ENCODE measurements at regions not wholly inside any gene's neighbourhood (a gene's known extent, or its start where the extent isn't known, plus 50 kb on each side); places are given as distances from the start of the nearest gene placed in this dataset.
A peak's percentile ranks its signal among the peaks of the same experiment; 100 is the strongest.

GRCh38 chr9:129383561-129384490 is 205.8 kb upstream of the IER5L start:
- Histone ChIP-seq H3K27ac (ENCODE audit: low read depth in 2 of 2, low read length in 2 of 2) (peak overlapping the region; percentile 92 to 93), H3K4me1 (ENCODE audit: control insufficient read depth in 2 of 2, insufficient read depth in 2 of 2, low read length in 2 of 2) (peaks cover 11 to 15% of the 10 kb centered on the region in 2 donors), H3K36me3 (ENCODE audit: control insufficient read depth in 2 of 2, insufficient read depth in 2 of 2, low read length in 2 of 2) (no peaks in the 10 kb centered on the region), H3K9me3 (ENCODE audit: control insufficient read depth in 2 of 2, low read length in 2 of 2) (no peaks in the 10 kb centered on the region), H3K27me3 (ENCODE audit: control insufficient read depth in 2 of 2, insufficient read depth in 2 of 2, low read length in 2 of 2) (no peaks in the 10 kb centered on the region), H3K4me3 (ENCODE audit: low read length in 2 of 2) (peak overlapping the region; percentile 67 to 71), H3K9ac (ENCODE audit: low read depth in 1 of 2, low read length in 2 of 2) (peak overlapping the region; percentile 77 to 80)

GRCh38 chr9:129383019-129383560 is 205.0 kb upstream of the IER5L start:
- no peaks in the 10 kb centered on the region for H3K36me3 ChIP-seq (ENCODE audit: control insufficient read depth in 2 of 2, insufficient read depth in 2 of 2, low read length in 2 of 2)
- H3K27ac ChIP-seq (ENCODE audit: low read depth in 2 of 2, low read length in 2 of 2) = peak overlapping the region; percentile 92 to 93
- H3K4me1 ChIP-seq (ENCODE audit: control insufficient read depth in 2 of 2, insufficient read depth in 2 of 2, low read length in 2 of 2) = peaks cover 11 to 15% of the 10 kb centered on the region in 2 donors
- no peaks in the 10 kb centered on the region for H3K9me3 ChIP-seq (ENCODE audit: control insufficient read depth in 2 of 2, low read length in 2 of 2)
- H3K4me3 ChIP-seq (ENCODE audit: low read length in 2 of 2) = peak overlapping the region; percentile 67 to 71
- peak overlapping the region; percentile 77 to 80 for H3K9ac ChIP-seq (ENCODE audit: low read depth in 1 of 2, low read length in 2 of 2)
- no peaks in the 10 kb centered on the region for H3K27me3 ChIP-seq (ENCODE audit: control insufficient read depth in 2 of 2, insufficient read depth in 2 of 2, low read length in 2 of 2)

GRCh38 chr9:129382281-129383018 is 204.4 kb upstream of the IER5L start:
- peaks cover 11 to 15% of the 10 kb centered on the region in 2 donors for H3K4me1 ChIP-seq (ENCODE audit: control insufficient read depth in 2 of 2, insufficient read depth in 2 of 2, low read length in 2 of 2)
- H3K36me3 ChIP-seq (ENCODE audit: control insufficient read depth in 2 of 2, insufficient read depth in 2 of 2, low read length in 2 of 2) = no peaks in the 10 kb centered on the region
- no peaks in the 10 kb centered on the region for H3K27me3 ChIP-seq (ENCODE audit: control insufficient read depth in 2 of 2, insufficient read depth in 2 of 2, low read length in 2 of 2)
- H3K9ac ChIP-seq (ENCODE audit: low read depth in 1 of 2, low read length in 2 of 2) = peak overlapping the region; percentile 68 to 80
- peak overlapping the region; percentile 92 to 93 for H3K27ac ChIP-seq (ENCODE audit: low read depth in 2 of 2, low read length in 2 of 2)
- H3K4me3 ChIP-seq (ENCODE audit: low read length in 2 of 2) = peak overlapping the region; percentile 67 to 71
- no peaks in the 10 kb centered on the region for H3K9me3 ChIP-seq (ENCODE audit: control insufficient read depth in 2 of 2, low read length in 2 of 2)

GRCh38 chr9:129381481-129381957 is 203.5 kb upstream of the IER5L start:
- Histone ChIP-seq H3K27ac (ENCODE audit: low read depth in 2 of 2, low read length in 2 of 2) (no peak overlapping the region), H3K36me3 (ENCODE audit: control insufficient read depth in 2 of 2, insufficient read depth in 2 of 2, low read length in 2 of 2) (no peaks in the 10 kb centered on the region), H3K4me3 (ENCODE audit: low read length in 2 of 2) (no peak overlapping the region), H3K9ac (ENCODE audit: low read depth in 1 of 2, low read length in 2 of 2) (no peak overlapping the region), H3K27me3 (ENCODE audit: control insufficient read depth in 2 of 2, insufficient read depth in 2 of 2, low read length in 2 of 2) (no peaks in the 10 kb centered on the region), H3K4me1 (ENCODE audit: control insufficient read depth in 2 of 2, insufficient read depth in 2 of 2, low read length in 2 of 2) (peaks cover 11 to 15% of the 10 kb centered on the region in 2 donors), H3K9me3 (ENCODE audit: control insufficient read depth in 2 of 2, low read length in 2 of 2) (no peaks in the 10 kb centered on the region)

GRCh38 chr9:129380961-129381401 is 202.9 kb upstream of the IER5L start:
- H3K9me3 ChIP-seq (ENCODE audit: control insufficient read depth in 2 of 2, low read length in 2 of 2) = no peaks in the 10 kb centered on the region
- peaks cover 11 to 15% of the 10 kb centered on the region in 2 donors for H3K4me1 ChIP-seq (ENCODE audit: control insufficient read depth in 2 of 2, insufficient read depth in 2 of 2, low read length in 2 of 2)
- H3K27me3 ChIP-seq (ENCODE audit: control insufficient read depth in 2 of 2, insufficient read depth in 2 of 2, low read length in 2 of 2) = no peaks in the 10 kb centered on the region
- H3K9ac ChIP-seq (ENCODE audit: low read depth in 1 of 2, low read length in 2 of 2) = no peak overlapping the region
- H3K27ac ChIP-seq (ENCODE audit: low read depth in 2 of 2, low read length in 2 of 2) = no peak overlapping the region
- H3K4me3 ChIP-seq (ENCODE audit: low read length in 2 of 2) = no peak overlapping the region
- H3K36me3 ChIP-seq (ENCODE audit: control insufficient read depth in 2 of 2, insufficient read depth in 2 of 2, low read length in 2 of 2) = no peaks in the 10 kb centered on the region

GRCh38 chr9:129379886-129380285 is 201.8 kb upstream of the IER5L start:
- Histone ChIP-seq H3K9ac (ENCODE audit: low read depth in 1 of 2, low read length in 2 of 2) (no peak overlapping the region), H3K9me3 (ENCODE audit: control insufficient read depth in 2 of 2, low read length in 2 of 2) (no peaks in the 10 kb centered on the region), H3K4me3 (ENCODE audit: low read length in 2 of 2) (no peak overlapping the region), H3K27ac (ENCODE audit: low read depth in 2 of 2, low read length in 2 of 2) (no peak overlapping the region), H3K4me1 (ENCODE audit: control insufficient read depth in 2 of 2, insufficient read depth in 2 of 2, low read length in 2 of 2) (peaks cover 11 to 15% of the 10 kb centered on the region in 2 donors), H3K36me3 (ENCODE audit: control insufficient read depth in 2 of 2, insufficient read depth in 2 of 2, low read length in 2 of 2) (no peaks in the 10 kb centered on the region), H3K27me3 (ENCODE audit: control insufficient read depth in 2 of 2, insufficient read depth in 2 of 2, low read length in 2 of 2) (no peaks in the 10 kb centered on the region)

- H3K9me3 ChIP-seq (ENCODE audit: control insufficient read depth in 2 of 2, low read length in 2 of 2) = no peaks in the 10 kb centered on the region
- H3K27me3 ChIP-seq (ENCODE audit: control insufficient read depth in 2 of 2, insufficient read depth in 2 of 2, low read length in 2 of 2) = no peaks in the 10 kb centered on the region
- H3K36me3 ChIP-seq (ENCODE audit: control insufficient read depth in 2 of 2, insufficient read depth in 2 of 2, low read length in 2 of 2) = no peaks in the 10 kb centered on the region
- H3K4me3 ChIP-seq (ENCODE audit: low read length in 2 of 2) = no peak overlapping the region
- H3K4me1 ChIP-seq (ENCODE audit: control insufficient read depth in 2 of 2, insufficient read depth in 2 of 2, low read length in 2 of 2) = peaks cover 11 to 15% of the 10 kb centered on the region in 2 donors
- H3K9ac ChIP-seq (ENCODE audit: low read depth in 1 of 2, low read length in 2 of 2) = no peak overlapping the region
- no peak overlapping the region for H3K27ac ChIP-seq (ENCODE audit: low read depth in 2 of 2, low read length in 2 of 2)
Measured at GRCh38 chr9:129379181-129379836, 201.2 kb upstream of the IER5L start.

- Histone ChIP-seq H3K27me3 (ENCODE audit: control insufficient read depth in 2 of 2, insufficient read depth in 2 of 2, low read length in 2 of 2) (no peaks in the 10 kb centered on the region), H3K4me3 (ENCODE audit: low read length in 2 of 2) (no peak overlapping the region), H3K36me3 (ENCODE audit: control insufficient read depth in 2 of 2, insufficient read depth in 2 of 2, low read length in 2 of 2) (no peaks in the 10 kb centered on the region), H3K27ac (ENCODE audit: low read depth in 2 of 2, low read length in 2 of 2) (no peak overlapping the region), H3K9ac (ENCODE audit: low read depth in 1 of 2, low read length in 2 of 2) (no peak overlapping the region), H3K9me3 (ENCODE audit: control insufficient read depth in 2 of 2, low read length in 2 of 2) (no peaks in the 10 kb centered on the region), H3K4me1 (ENCODE audit: control insufficient read depth in 2 of 2, insufficient read depth in 2 of 2, low read length in 2 of 2) (peaks cover 7 to 11% of the 10 kb centered on the region in 2 donors)
Measured at GRCh38 chr9:129377931-129378661, 200.0 kb upstream of the IER5L start.

GRCh38 chr9:129377181-129377580 is 199.1 kb upstream of the IER5L start:
- H3K9me3 ChIP-seq (ENCODE audit: control insufficient read depth in 2 of 2, low read length in 2 of 2) = no peaks in the 10 kb centered on the region
- H3K4me1 ChIP-seq (ENCODE audit: control insufficient read depth in 2 of 2, insufficient read depth in 2 of 2, low read length in 2 of 2) = peaks cover under 1 to 1% of the 10 kb centered on the region in 2 donors
- no peak overlapping the region for H3K27ac ChIP-seq (ENCODE audit: low read depth in 2 of 2, low read length in 2 of 2)
- no peak overlapping the region for H3K9ac ChIP-seq (ENCODE audit: low read depth in 1 of 2, low read length in 2 of 2)
- no peak overlapping the region for H3K4me3 ChIP-seq (ENCODE audit: low read length in 2 of 2)
- H3K36me3 ChIP-seq (ENCODE audit: control insufficient read depth in 2 of 2, insufficient read depth in 2 of 2, low read length in 2 of 2) = no peaks in the 10 kb centered on the region
- no peaks in the 10 kb centered on the region for H3K27me3 ChIP-seq (ENCODE audit: control insufficient read depth in 2 of 2, insufficient read depth in 2 of 2, low read length in 2 of 2)
